ENCODE measurements at regions not wholly inside any gene's neighbourhood (a gene's known extent, or its start where the extent isn't known, plus 50 kb on each side); places are given as distances from the start of the nearest gene placed in this dataset.

DNA sequence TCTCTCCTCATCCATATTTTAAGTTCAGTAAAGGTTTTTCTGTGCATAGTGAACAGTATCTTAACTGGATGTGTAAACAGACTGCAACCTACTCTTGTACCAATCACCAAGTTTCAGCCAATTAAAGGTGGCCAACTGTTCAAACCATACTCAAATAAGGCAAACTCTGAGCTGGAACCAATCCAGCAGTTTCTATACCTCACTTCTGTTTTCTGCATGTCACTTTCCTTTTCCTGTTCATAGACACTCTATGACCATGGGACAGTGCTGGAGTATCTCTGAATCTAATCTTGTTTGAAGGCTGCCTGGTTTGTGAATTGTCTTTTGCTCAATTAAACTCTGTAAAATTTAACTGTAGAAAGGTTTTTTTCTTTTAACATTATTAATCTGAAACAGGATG is 470.3 kb upstream of the SLITRK6 start:
- TF ChIP-seq, protein P1, sequence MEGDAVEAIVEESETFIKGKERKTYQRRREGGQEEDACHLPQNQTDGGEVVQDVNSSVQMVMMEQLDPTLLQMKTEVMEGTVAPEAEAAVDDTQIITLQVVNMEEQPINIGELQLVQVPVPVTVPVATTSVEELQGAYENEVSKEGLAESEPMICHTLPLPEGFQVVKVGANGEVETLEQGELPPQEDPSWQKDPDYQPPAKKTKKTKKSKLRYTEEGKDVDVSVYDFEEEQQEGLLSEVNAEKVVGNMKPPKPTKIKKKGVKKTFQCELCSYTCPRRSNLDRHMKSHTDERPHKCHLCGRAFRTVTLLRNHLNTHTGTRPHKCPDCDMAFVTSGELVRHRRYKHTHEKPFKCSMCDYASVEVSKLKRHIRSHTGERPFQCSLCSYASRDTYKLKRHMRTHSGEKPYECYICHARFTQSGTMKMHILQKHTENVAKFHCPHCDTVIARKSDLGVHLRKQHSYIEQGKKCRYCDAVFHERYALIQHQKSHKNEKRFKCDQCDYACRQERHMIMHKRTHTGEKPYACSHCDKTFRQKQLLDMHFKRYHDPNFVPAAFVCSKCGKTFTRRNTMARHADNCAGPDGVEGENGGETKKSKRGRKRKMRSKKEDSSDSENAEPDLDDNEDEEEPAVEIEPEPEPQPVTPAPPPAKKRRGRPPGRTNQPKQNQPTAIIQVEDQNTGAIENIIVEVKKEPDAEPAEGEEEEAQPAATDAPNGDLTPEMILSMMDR (IDR thresholded peaks at IDR 0.05), result no peak
- TF ChIP-seq POLR2AphosphoS5 (IDR thresholded peaks at IDR 0.05) (no peak), EP300 (IDR thresholded peaks at IDR 0.05) (no peak)

Data from stomach (tissue), 4 donors.